Caco-2 (cell line): ENCODE measurements at regions not wholly inside any gene's neighbourhood (a gene's known extent, or its start where the extent isn't known, plus 50 kb on each side); places are given as distances from the start of the nearest gene placed in this dataset.

Experiments
- BruUV-seq: library from RNA; stranded (reverse); fragments of 400-500 nt; replicated peaks from 2 replicates; lab custom pipeline; 2021; lab: Mats Ljungman, UMichigan
- CTCF ChIA-PET: fragments of 300-600 bp; sonication (Branson Sonifier 250); formaldehyde crosslinking; loops from one replicate; lab custom pipeline; 2022; ENCODE audit warnings: antibody characterized with exemption; lab: Charles Lee
- POLR2A ChIA-PET: fragments of 300-600 bp; sonication (Branson Sonifier 250); formaldehyde crosslinking; loops from one replicate; lab custom pipeline; 2022; ENCODE audit warnings: antibody characterized with exemption; lab: Charles Lee
- DNase-seq, 2 experiments: peaks; one replicate each; pipeline versions ENCODE4 v3.0.0 to v3.0.0-alpha.2; 2020 to 2022
- H3K27me3 ChIP-seq: replicated peaks from 2 replicates; pipeline ENCODE4 v1.6.0; 2011; ENCODE audit warnings: low read length; ENCODE audit not compliant: control insufficient read depth, insufficient read depth
- H3K36me3 ChIP-seq: 2 replicates; pipeline ENCODE4 v1.5.1; 2011; ENCODE audit warnings: low read length; ENCODE audit not compliant: control insufficient read depth, insufficient read depth
- H3K4me1 ChIP-seq: fragments of 250-450 bp; sonication (Bioruptor Pico); 2 replicates; pipeline ENCODE4 v1.5.1; 2020; ENCODE audit warnings: mild to moderate bottlenecking
- H3K4me3 ChIP-seq: 2 replicates; pipeline ENCODE4 v1.5.1; 2011; ENCODE audit warnings: low read depth, mild to moderate bottlenecking, control low read depth, low read length
- H3K9me3 ChIP-seq: fragments of 250-450 bp; sonication (Bioruptor Pico); 2 replicates; pipeline ENCODE4 v1.5.1; 2020; ENCODE audit warnings: mild to moderate bottlenecking, moderate library complexity
- H3K27ac Mint-ChIP-seq: one replicate; pipeline ENCODE4 v1.8.0; 2022; ENCODE audit warnings: mixed read lengths; ENCODE audit not compliant: unreplicated experiment
- H3K27me3 Mint-ChIP-seq: one replicate; pipeline ENCODE4 v1.8.0; 2022; ENCODE audit warnings: mixed read lengths; ENCODE audit not compliant: insufficient read depth, unreplicated experiment
- H3K36me3 Mint-ChIP-seq: one replicate; pipeline ENCODE4 v1.8.0; 2022; ENCODE audit warnings: mild to moderate bottlenecking, mixed read lengths; ENCODE audit not compliant: insufficient read depth, unreplicated experiment
- H3K4me1 Mint-ChIP-seq: one replicate; pipeline ENCODE4 v1.8.0; 2022; ENCODE audit warnings: low read depth, mixed read lengths; ENCODE audit not compliant: unreplicated experiment
- H3K4me3 Mint-ChIP-seq: one replicate; pipeline ENCODE4 v1.8.0; 2022; ENCODE audit warnings: mild to moderate bottlenecking, moderate library complexity, mixed read lengths; ENCODE audit not compliant: unreplicated experiment
- H3K9me3 Mint-ChIP-seq: one replicate; pipeline ENCODE4 v1.8.0; 2022; ENCODE audit warnings: mixed read lengths; ENCODE audit not compliant: unreplicated experiment
- CTCF ChIP-seq, 2 experiments: fragments of 200-600 bp in 1 of 2; IDR thresholded peaks; 1 replicate in 1 of 2; 2 replicates in 1 of 2; pipeline versions ENCODE4 v1.5.1 to v1.8.0; 2011 to 2022; ENCODE audit warnings: antibody characterized with exemption in 1 of 2, control low read depth in 1 of 2, inconsistent platforms in 1 of 2, low read depth in 1 of 2, low read length in 1 of 2, mild to moderate bottlenecking in 1 of 2, moderate library complexity in 1 of 2; ENCODE audit not compliant: insufficient read depth in 1 of 2, severe bottlenecking in 1 of 2, unreplicated experiment in 1 of 2
- intact Hi-C: fragments of 100-400 bp; cut with micrococcal nuclease; formaldehyde crosslinking; loops from one replicate; pipeline ENCODE4 v1.10.0; 2022; ENCODE audit not compliant: unreplicated experiment

GRCh38 chr2:59926731-59927130, 626.7 kb downstream of the BCL11A start:
- Histone ChIP-seq H3K4me1 (no peaks in the 10 kb centered on the region), H3K9me3 (no peaks in the 10 kb centered on the region), H3K27me3 (no peaks in the 10 kb centered on the region), H3K36me3 (no peaks in the 10 kb centered on the region), H3K4me3 (no peak overlapping the region)
- no peaks in the 10 kb centered on the region for H3K4me1 Mint-ChIP-seq
- POLR2A ChIA-PET = no interaction called here
- no peak overlapping the region for H3K27ac Mint-ChIP-seq
- no peaks in the 10 kb centered on the region for H3K9me3 Mint-ChIP-seq
- no peaks in the 10 kb centered on the region for H3K36me3 Mint-ChIP-seq
- no peak overlapping the region for H3K4me3 Mint-ChIP-seq
- no peak for TF ChIP-seq CTCF (IDR thresholded peaks at IDR 0.05; ENCODE audit: insufficient read depth in 1 of 2, low read depth in 1 of 2, low read length in 1 of 2, severe bottlenecking in 1 of 2, unreplicated experiment in 1 of 2)
- peaks cover 6% of the 10 kb centered on the region for H3K27me3 Mint-ChIP-seq
- no peak for DNase-seq
- BruUV-seq = no TSS peak
- CTCF ChIA-PET = no interaction called here
- intact Hi-C loops = no loop called here

- H3K27me3 Mint-ChIP-seq = peaks cover 3% of the 10 kb centered on the region
- intact Hi-C loops = no loop called here
- no peaks in the 10 kb centered on the region for H3K36me3 Mint-ChIP-seq
- ChIA-PET CTCF (no interaction called here), POLR2A (no interaction called here)
- Histone ChIP-seq H3K27me3 (no peaks in the 10 kb centered on the region), H3K4me1 (no peaks in the 10 kb centered on the region), H3K9me3 (no peaks in the 10 kb centered on the region), H3K4me3 (no peak overlapping the region), H3K36me3 (no peaks in the 10 kb centered on the region)
- no TSS peak for BruUV-seq
- H3K27ac Mint-ChIP-seq = no peak overlapping the region
- TF ChIP-seq CTCF (IDR thresholded peaks at IDR 0.05; ENCODE audit: insufficient read depth in 1 of 2, low read depth in 1 of 2, low read length in 1 of 2, severe bottlenecking in 1 of 2, unreplicated experiment in 1 of 2) = no peak
- H3K4me3 Mint-ChIP-seq = no peak overlapping the region
- no peak for DNase-seq
- no peaks in the 10 kb centered on the region for H3K4me1 Mint-ChIP-seq
- H3K9me3 Mint-ChIP-seq = no peaks in the 10 kb centered on the region
These were observed 628.1 kb downstream of the BCL11A start for GRCh38 chr2:59925321-59925720.

- no peaks in the 10 kb centered on the region for H3K36me3 ChIP-seq
- no peak for TF ChIP-seq CTCF (IDR thresholded peaks at IDR 0.05; ENCODE audit: insufficient read depth in 1 of 2, low read depth in 1 of 2, low read length in 1 of 2, severe bottlenecking in 1 of 2, unreplicated experiment in 1 of 2)
- H3K27me3 Mint-ChIP-seq = peaks cover 3% of the 10 kb centered on the region
- no peaks in the 10 kb centered on the region for H3K4me1 ChIP-seq
- intact Hi-C loops = no loop called here
- no TSS peak for BruUV-seq
- no peaks in the 10 kb centered on the region for H3K27me3 ChIP-seq
- ChIA-PET POLR2A (no interaction called here), CTCF (no interaction called here)
- no peaks in the 10 kb centered on the region for H3K9me3 ChIP-seq
- no peaks in the 10 kb centered on the region for H3K9me3 Mint-ChIP-seq
- no peak overlapping the region for H3K4me3 ChIP-seq
- H3K36me3 Mint-ChIP-seq = no peaks in the 10 kb centered on the region
- no peak for DNase-seq
- no peak overlapping the region for H3K27ac Mint-ChIP-seq
- H3K4me3 Mint-ChIP-seq = no peak overlapping the region
- no peaks in the 10 kb centered on the region for H3K4me1 Mint-ChIP-seq
These were observed 629.1 kb downstream of the BCL11A start for GRCh38 chr2:59924346-59924745.
